ENCODE measurements at regions not wholly inside any gene's neighbourhood (a gene's known extent, or its start where the extent isn't known, plus 50 kb on each side); places are given as distances from the start of the nearest gene placed in this dataset.

- TF ChIP-seq CTCF (IDR thresholded peaks at IDR 0.05 in 8 of 11, conservative IDR thresholded peaks at IDR 0.05 in 3 of 11) = no peak
- no peak for TF ChIP-seq POLR2AphosphoS5 (IDR thresholded peaks at IDR 0.05)
- TF ChIP-seq POLR2A (IDR thresholded peaks at IDR 0.05) = no peak
Observed at GRCh38 chr3:98655666-98656065, 62.3 kb upstream of the CPOX start.
